CD1c-positive myeloid dendritic cell (primary cell): ENCODE measurements at regions not wholly inside any gene's neighbourhood (a gene's known extent, or its start where the extent isn't known, plus 50 kb on each side); places are given as distances from the start of the nearest gene placed in this dataset.
A peak's percentile ranks its signal among the peaks of the same experiment; 100 is the strongest.

ENCODE experiments used
- DNase-seq: peaks from one replicate; pipeline ENCODE4 v3.0.0-alpha.2; 2016; ENCODE audit errors: extremely low spot score

GRCh38 chr10:30793093-30793492 is 163.5 kb upstream of the LYZL2 start:
- DNase-seq: no peak

- DNase-seq: no peak
Measured at GRCh38 chr10:30792025-30792424, 162.5 kb upstream of the LYZL2 start.

- DNase-seq: no peak
Measured at GRCh38 chr10:30791197-30791611, 161.7 kb upstream of the LYZL2 start.

GRCh38 chr10:30789806-30790205 is 160.3 kb upstream of the LYZL2 start:
- DNase-seq: no peak

GRCh38 chr10:30788307-30788706 is 158.8 kb upstream of the LYZL2 start:
- DNase-seq: no peak

GRCh38 chr10:30786906-30787305 is 157.4 kb upstream of the LYZL2 start:
- no peak for DNase-seq

GRCh38 chr10:30786131-30786530 is 156.6 kb upstream of the LYZL2 start:
- peak; percentile 3 for DNase-seq

GRCh38 chr10:30784897-30785605 is 155.5 kb upstream of the LYZL2 start:
- peak; percentile 41 for DNase-seq

GRCh38 chr10:30784524-30784896 is 155.0 kb upstream of the LYZL2 start:
- peak; percentile 7 for DNase-seq

- DNase-seq: peak; percentile 72
Measured at GRCh38 chr10:30783939-30784501, 154.5 kb upstream of the LYZL2 start.

GRCh38 chr10:30782537-30783461 is 153.2 kb upstream of the LYZL2 start:
- peak; percentile 13 for DNase-seq

- no peak for DNase-seq
Measured at GRCh38 chr10:30782157-30782536, 152.6 kb upstream of the LYZL2 start.

GRCh38 chr10:30781670-30782121 is 152.1 kb upstream of the LYZL2 start:
- no peak for DNase-seq

- DNase-seq: no peak
Measured at GRCh38 chr10:30778769-30779168, 149.2 kb upstream of the LYZL2 start.

- DNase-seq: no peak
Measured at GRCh38 chr10:30775779-30776591, 146.4 kb upstream of the LYZL2 start.

GRCh38 chr10:30774261-30774660 is 144.7 kb upstream of the LYZL2 start:
- no peak for DNase-seq

GRCh38 chr10:30773501-30773900 is 143.9 kb upstream of the LYZL2 start:
- no peak for DNase-seq

- DNase-seq: no peak
Measured at GRCh38 chr10:30770816-30771215, 141.3 kb upstream of the LYZL2 start.

- no peak for DNase-seq
Measured at GRCh38 chr10:30770229-30770628, 140.7 kb upstream of the LYZL2 start.

- DNase-seq: no peak
Measured at GRCh38 chr10:30769361-30769760, 139.8 kb upstream of the LYZL2 start.

- no peak for DNase-seq
Measured at GRCh38 chr10:30765616-30766015, 136.1 kb upstream of the LYZL2 start.
